ENCODE measurements at regions not wholly inside any gene's neighbourhood (a gene's known extent, or its start where the extent isn't known, plus 50 kb on each side); places are given as distances from the start of the nearest gene placed in this dataset.

GRCh38 chr21:33155005-33155404, 74.7 kb upstream of the IFNAR2 start:
- no peak for DNase-seq (ENCODE audit: low read depth in 2 of 3, low spot score in 2 of 3)

- no peak for DNase-seq (ENCODE audit: low read depth in 2 of 3, low spot score in 2 of 3)
These were observed 74.3 kb upstream of the IFNAR2 start for GRCh38 chr21:33155422-33155821.

- DNase-seq (ENCODE audit: low read depth in 2 of 3, low spot score in 2 of 3), result no peak
These were observed 72.4 kb upstream of the IFNAR2 start for GRCh38 chr21:33157303-33157702.

GRCh38 chr21:33158654-33159053, 71.1 kb upstream of the IFNAR2 start:
- no peak for DNase-seq (ENCODE audit: low read depth in 2 of 3, low spot score in 2 of 3)

GRCh38 chr21:33162436-33162951, 67.2 kb upstream of the IFNAR2 start:
- DNase-seq (ENCODE audit: low read depth in 2 of 3, low spot score in 2 of 3), result no peak

GRCh38 chr21:33168886-33169285, 60.9 kb upstream of the IFNAR2 start:
- no peak for DNase-seq (ENCODE audit: low read depth in 2 of 3, low spot score in 2 of 3)

GRCh38 chr21:33169359-33169758, 60.4 kb upstream of the IFNAR2 start:
- no peak for DNase-seq (ENCODE audit: low read depth in 2 of 3, low spot score in 2 of 3)

GRCh38 chr21:33171616-33172169, 58.0 kb upstream of the IFNAR2 start:
- no peak for DNase-seq (ENCODE audit: low read depth in 2 of 3, low spot score in 2 of 3)

- no peak for DNase-seq (ENCODE audit: low read depth in 2 of 3, low spot score in 2 of 3)
These were observed 55.0 kb upstream of the IFNAR2 start for GRCh38 chr21:33174756-33175155.
